NCI-H2196 (cell line): ENCODE measurements at regions not wholly inside any gene's neighbourhood (a gene's known extent, or its start where the extent isn't known, plus 50 kb on each side); places are given as distances from the start of the nearest gene placed in this dataset.

ENCODE experiments used
- DNase-seq: peaks from one replicate; lab custom pipeline; 2025; ENCODE audit not compliant: unreplicated experiment; lab: John Stamatoyannopoulos, UW

DNA sequence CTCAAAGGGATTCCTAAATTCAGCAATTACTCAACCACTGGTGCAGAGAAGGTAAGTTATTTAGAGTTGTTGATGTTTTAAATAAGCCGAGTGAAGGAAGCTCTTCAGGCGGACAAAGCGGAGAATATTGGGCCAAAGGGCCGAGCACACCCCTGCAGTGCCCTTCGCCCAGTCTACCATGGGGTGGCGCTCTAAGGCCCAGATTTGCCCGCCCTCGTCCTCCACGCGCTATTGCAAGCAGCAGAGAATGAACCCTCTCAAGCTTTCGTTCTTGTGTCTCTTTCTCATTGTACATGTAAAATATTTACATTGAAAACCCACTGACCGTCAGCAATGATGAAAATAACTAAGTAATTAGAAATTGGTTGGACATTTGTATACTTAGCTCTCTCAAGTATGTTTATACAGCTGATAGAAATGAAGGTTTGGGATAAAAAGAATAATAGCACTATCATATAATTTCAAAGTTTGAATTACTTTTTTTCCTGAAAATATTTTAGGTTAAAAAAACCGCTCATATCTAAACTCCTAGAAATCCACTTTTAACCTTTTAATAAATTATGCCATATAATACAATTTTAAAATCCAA, 195.0 kb upstream of the CEP162 start:
- DNase-seq = no peak

DNA sequence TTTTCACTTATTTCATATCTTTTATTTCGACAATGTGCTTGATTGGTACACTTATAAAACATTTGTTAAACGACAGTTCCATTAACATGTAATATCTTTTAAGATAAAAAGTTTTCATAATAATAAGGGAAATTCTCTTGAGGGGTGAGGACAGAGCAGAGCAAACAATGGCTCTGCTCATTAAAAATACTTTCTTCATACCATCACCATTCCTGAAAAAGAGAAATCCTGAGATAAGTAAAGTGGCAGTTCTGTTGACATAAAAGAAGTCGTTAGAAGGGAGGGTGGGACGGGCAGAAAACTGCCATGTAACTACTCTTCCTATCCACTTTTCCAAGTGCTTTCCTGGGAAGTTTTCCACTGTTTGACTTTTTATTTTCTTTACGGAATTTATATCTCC, 193.6 kb upstream of the CEP162 start:
- no peak for DNase-seq

DNA sequence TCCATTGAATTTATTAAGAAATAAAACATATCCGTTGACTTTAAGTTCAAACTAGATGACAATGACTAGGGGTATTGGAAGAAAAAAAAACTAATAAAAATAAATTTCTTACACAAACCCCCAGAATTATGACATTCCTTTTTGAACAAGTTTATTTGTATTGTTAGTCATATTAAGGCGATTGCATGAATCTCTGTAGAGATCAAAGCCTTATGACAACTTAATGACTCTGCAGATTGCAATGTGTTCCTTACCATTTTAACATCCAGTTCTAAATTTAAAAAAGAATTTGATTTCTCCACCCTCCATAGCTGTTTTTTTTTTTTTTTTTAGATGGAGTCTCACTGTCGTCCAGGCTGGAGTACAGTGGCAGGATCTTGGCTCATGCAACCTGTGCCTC, 189.8 kb upstream of the CEP162 start:
- no peak for DNase-seq

DNA sequence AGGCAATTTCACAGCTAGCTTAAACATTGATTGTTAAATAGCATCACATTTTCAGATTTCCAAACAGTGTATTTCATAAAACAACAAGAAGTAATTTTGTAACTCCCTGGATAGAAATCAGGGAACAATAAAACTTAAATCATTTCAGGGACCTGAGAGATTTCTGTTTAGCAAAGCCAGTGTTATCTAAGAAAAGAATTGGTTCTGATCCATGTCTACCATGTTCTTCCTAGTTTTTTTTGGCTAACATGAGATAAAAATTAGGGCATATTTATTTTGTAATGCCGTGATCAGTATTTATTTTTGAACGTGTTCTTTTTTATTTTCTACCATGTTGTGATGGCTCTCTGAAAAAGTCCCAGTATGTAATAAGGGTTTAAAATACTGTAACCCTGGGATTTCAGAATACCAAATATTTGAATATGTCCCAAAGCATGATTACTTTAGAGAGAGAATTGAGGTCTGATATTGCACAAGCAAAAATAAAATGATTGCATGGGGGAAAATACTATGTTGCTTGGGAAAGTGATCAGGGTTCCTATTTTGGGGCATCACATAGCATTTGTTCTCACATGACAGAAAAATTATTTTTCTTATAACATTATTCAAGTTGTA, 188.7 kb upstream of the CEP162 start:
- DNase-seq = no peak

DNA sequence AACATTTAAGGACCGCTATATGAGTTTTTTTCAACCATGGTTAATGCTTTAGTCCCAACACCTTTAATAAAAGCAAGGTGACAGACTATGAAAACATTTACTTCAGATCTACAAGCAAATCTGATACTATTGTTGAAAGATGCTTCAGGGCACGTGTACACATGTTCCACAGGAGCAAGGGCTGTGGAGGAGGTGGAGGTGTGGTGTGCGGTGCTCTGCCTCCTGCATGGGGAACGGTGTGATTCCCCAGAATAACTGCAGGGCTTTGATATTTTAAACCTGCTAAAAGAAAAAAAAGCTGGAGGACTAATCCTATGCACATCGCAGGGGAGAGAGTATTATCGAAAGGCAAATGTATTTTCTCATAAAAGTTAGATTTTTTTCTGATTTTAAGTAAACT, 188.1 kb upstream of the CEP162 start:
- DNase-seq = no peak

DNA sequence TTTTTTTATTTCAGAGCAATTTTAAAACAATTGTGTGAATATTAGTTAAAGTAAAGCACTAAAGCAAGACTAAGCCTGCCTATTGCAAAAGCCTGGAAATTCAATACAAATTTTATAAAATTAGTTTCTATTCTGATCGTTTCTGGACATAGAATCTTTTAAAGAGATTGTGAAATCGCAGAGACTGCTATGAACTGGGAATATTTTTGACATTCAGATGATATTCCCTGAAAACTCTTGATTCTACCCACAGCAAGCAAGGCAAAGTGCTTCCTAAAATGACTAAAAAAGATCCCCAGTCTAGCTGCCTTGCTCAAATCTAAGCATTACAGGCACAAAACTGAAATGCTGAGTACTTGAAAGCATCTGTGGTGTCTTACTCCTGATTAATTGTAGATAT, 187.6 kb upstream of the CEP162 start:
- DNase-seq = no peak

DNA sequence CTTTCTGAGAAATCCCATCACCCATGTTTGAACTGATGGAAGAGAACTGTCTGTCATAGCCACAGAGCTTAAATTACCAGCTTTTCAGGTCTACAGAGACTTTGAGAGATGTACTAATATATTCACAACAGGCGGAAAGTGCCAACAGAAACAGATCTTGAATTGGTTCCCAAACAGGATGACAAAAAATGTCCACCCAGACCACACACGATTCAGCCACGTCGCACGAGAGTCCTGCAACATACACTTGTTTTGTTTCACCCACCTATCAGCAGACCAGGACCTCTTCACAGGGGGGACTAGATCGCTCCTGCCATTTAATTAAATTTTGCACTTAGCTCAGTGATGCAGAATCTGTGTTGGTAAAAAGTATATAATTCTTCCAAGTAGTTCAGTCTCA, 187.1 kb upstream of the CEP162 start:
- DNase-seq = no peak

DNA sequence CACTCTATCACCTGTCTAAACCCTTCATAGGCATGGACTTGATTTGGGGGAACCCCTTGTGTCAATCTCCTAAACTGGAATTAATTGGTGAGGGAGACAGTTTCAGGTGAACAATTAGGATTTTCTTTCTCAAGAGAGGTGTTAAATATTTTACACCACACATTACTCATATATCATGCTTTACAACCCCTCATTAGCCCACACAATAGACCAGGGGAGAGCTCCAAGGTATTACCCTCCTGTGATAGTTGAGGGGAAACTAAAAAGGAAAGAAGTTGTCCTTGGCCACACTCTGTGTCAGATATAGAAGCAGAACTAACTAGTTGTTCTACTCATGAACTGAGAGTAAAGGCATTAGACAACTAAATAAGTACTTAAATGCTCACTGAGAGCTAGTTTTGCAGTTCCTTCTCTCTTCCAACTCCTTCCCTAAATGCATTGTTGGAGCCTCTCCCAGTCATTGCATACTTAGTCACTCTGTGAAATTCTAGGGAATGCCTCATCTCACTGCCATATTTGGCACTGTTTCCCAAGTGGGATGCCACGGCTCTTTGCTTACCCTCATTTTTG, 183.7 kb upstream of the CEP162 start:
- no peak for DNase-seq

DNA sequence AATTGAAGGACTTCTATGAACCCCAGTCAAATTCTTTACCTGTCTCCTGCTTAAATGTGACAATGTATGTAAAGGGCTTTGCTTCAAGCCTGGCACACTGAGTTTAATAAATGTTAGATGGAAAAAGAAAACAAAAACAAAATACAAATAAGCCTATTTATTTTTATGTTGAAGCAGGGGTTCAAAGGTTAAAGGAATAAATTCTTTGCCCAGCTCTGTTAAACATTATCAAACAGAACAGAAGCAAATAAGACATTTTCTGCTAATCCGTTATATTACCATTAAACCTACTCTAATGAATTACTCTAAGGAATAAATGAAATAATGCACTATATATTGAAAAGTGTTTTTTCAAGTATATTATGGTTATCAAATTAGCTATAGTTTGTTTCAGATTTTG, 182.5 kb upstream of the CEP162 start:
- DNase-seq = no peak

DNA sequence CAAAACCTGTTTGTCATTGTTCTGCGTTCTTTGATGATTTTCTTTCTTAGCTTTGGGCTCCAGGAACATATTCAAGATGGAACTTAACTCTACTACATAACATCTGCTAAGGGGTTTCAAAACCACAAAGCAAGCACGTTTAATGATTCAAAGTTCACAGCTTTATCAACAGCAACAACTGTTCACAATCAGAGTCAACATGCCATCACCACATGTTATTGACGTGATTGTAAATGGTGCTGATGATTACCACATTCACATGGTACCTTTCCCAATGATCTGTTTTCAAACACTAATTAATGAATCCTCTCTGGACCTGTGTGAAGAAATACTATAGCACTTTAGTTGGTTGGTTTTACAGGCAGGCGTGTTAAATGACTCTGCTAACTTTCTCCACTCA, 180.6 kb upstream of the CEP162 start:
- no peak for DNase-seq

DNA sequence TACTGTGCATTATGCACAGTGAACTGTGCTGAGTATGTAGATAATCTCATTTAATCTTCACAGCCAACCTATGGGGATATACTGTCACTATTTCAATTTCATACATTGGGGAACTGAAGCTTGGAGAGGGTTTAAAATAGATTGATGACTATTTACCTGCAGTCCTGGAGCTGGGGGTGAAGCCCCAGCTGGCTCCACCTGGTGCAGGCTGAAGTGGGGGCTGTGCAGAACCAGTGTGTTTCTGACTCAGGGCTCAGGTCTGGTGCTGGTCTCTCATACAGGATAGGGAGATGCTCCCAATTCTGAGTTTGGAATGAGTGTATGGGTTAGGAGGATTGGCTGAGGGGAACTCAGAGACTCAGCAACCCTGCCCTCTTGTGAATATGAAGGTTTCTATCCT, 176.1 kb upstream of the CEP162 start:
- no peak for DNase-seq

DNA sequence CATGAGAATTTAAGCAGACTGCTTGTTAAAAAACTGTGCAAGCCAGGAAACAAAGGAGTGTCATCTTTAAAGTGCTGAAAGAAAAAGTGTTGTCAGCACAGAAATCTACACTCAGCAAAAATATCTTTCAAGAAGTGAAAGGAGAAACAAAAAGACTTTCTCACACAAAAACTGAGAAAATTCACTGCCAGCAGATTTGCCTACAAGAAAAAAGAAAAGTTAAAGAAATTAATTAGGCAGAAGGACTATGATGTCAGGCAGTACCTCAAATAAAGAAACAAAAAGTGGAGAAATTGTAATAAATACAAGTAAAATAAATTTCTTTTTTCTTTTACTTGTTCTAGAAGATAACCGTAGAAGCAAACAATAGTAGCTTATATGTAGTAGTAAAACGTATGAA, 171.6 kb upstream of the CEP162 start:
- DNase-seq = no peak

DNA sequence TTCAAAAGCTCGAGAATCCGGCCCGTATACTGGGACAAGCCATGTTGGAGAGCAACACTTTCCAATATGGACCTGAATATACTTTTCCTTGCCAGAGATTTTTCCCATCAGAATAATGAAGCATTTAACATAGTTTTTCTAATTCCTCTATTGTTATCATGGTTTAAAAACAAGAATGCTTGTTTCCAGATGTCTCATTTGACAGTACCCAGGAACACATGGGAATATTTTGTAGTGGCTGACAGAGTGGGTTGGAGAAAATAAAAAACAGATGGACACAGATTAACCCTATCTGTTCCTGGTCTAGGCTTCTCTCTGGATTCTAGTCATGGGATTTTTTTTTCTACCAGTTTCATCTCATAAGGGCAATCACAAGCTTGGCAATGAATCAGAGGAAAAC, 164.8 kb upstream of the CEP162 start:
- DNase-seq = no peak

DNA sequence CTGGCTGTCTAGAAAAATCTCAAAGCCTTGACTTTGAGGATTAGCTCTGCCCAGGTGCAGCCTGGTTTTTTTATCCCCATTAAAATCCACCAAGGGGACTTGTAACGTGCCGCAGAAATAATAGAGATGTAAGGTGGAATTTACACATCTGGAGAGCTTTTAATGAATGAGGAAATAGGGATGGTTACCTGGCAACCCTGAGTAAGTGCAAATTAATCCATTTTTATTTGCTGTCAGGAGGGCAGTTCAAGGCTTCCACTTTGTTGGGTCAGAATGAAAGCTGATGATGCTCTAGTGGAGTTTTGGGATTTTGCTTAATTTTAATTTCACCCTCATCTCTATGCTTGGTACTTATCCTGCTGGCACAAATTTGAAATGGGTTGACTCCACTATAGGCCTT, 163.4 kb upstream of the CEP162 start:
- DNase-seq = no peak

DNA sequence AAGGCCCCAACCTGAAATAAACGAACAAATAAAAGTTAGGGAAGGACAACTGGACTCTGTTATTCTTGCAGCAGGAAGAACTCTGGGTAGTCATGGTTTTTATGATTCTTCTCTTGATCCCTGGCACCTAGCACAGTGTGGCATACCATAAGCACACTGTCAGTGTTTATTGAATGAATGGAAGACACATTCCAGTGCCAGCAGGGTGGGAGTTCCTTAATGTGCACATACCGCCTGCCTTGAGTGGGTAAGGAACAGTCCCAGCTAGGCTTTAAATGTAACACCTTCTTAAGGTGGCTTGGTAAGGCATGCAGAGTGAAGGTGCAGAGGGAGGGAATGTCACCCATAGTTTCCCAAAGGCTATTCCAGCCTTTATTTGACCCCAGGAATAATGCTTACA, 162.9 kb upstream of the CEP162 start:
- DNase-seq = no peak

DNA sequence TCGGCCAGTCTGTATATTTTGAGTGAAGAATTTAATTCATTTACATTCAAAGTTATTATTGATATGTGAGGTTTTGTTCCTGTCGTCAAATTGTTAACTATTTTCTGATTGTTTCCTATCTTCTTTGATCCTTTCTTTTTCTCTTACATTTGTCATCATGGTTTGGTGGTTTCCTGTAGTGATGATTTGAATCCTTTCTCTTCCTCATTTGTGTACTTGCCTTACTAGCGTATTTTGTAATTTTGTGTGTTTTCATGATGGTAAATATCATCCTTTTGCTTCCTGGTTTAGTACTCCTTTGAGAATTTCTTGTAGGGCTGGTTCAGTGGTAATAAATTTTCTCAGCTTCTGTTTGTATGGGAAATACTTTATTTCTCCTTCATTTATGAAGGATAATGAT, 151.7 kb upstream of the CEP162 start:
- DNase-seq = no peak

DNA sequence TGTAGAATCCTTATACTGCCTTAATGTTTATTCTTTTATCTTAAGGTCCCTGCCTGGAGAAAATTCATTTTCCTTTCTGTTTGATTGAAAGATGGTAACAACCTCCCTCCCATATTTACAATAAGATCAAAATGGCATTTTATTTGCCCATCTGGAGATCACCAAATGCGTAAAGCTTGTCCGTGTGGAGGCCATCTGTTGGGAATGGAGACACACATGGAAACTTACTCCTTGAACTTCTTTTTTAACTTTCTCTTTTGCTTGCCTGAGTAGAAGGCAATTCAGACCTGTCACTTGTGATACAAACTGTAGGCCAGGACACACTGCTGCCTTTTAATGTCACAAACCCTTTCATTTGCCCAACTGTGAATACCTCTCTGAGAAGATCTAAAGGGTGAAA, 144.8 kb upstream of the CEP162 start:
- no peak for DNase-seq

DNA sequence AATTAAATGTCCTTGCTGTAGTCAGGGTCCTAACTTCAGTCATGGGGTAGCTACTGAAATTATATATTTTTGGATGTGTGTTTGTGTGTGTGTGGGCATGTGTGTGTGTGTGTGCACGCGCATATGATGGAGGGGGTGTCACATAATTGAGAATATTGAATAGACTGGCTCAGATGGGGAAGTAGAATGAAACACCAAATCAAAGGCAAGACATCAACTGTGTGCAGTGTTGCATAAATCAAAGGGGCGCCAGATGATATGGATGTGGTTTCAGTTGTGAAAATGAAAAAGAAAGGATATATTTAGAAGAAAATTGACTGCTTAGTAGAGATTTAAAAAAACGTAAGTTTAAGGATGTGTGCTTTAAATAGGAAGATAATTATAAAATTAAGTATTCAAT, 144.2 kb upstream of the CEP162 start:
- DNase-seq = no peak

DNA sequence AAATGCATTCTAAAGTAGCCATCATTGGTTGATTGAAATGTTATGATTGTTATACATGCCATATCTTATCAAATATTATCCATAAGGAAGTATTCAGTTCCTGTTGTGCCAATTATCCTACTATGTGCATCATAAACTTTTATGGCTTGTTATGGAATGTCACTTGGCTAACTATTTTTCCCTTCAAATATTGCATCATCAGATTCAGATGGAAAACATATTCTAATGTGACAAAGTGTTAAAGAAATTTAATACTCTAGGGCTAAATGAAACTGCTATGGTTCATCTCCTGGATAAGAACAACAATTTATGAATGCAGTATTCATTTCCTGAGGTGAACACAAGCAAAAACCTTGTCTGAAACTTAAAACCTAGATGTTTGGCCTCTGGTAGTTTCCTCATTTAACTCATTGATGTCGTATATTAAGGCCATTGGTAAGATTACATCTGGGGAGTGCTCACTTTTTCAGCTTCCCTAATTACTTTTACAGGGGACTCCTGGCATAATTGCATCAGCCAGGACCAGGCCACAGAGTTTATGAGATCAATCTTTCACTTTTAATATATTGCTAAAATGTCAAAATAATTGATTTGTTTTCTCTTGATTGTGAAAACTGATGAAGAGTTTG, 134.9 kb upstream of the CEP162 start:
- DNase-seq = no peak

DNA sequence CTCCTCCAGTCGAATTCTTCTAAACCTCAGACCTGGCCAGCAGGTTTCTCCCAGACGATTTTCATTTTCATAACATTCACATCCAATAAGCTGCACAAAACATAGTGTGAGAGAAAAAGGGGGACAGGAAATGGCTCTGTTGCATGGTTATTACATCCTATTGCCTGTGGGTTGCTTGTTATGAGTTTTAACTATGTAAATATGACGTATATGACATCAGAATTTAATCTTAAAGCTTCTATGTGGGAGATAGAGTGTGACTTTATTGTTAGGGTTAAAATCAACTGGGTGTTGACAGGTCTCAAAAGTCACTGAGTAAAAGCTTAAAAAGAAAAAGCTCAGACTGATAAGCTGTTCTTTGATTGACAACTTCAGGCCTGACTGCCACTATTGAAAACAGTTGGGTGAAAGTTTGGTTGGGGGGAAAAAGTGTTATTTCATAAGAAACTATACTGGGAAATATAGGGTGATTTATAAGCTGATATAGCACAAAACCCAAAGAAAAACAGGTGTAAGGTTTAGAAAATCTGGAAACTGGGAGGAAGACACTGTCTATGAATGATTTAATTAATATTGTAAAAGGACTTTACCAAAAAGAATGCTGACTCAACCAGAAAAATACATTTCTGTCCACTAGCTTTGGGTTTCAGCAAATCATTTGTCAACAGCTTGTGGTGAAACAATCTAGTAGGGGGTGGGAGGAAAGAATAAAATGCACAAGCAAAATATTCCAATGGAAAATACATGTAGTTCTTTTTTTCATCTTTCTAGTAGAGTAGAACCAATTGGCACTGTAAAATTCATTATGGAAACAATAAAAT, 134.1 kb upstream of the CEP162 start:
- DNase-seq = no peak

DNA sequence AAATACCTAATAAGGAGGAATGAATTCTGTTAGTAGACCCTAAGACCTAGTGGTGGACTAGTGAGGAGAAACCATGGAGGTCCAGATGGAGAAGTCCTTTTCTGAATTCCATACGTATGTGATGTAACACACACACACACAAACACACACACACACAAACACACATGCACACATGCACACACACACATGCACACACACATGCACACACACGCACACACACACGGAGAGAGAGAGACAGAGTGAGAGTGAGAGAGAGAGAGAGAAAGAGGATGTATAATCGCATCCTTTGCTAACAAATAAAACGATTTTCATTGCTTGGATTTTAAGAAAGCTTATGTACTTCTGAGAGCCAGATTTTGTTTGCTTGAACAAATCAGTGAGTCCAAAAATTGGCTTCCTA, 132.6 kb upstream of the CEP162 start:
- no peak for DNase-seq

DNA sequence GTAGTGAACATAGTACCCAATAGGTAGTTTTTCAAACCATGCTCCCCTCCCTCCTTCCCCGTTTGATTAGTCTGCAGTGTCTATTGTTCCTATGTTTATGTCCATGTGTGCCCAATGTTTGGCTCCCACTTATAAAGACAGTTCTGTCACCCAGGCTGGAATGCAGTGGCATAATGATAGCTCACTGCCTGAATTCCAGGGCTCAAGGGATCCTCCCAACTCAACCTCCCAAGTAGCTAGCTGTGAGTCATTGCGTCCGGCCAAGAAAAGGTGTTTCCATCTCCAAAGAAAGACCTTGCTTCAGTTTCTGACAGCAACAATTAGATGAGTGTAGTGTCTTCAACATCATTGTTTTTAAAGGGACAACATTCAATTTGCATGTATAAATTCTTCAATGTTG, 131.1 kb upstream of the CEP162 start:
- DNase-seq = no peak
